Inflammatory macrophage (primary cell): ENCODE measurements at regions not wholly inside any gene's neighbourhood (a gene's known extent, or its start where the extent isn't known, plus 50 kb on each side); places are given as distances from the start of the nearest gene placed in this dataset.
"Not testable (repeated sequence)": the region's sequence is repeated elsewhere in the genome, so short reads cannot be mapped to it uniquely, and the experiment has no call there.

Experiments used
- DNase-seq, 2 donors: peaks; one replicate each; pipeline ENCODE4 v3.0.0-alpha.2; 2020 to 2022

DNA sequence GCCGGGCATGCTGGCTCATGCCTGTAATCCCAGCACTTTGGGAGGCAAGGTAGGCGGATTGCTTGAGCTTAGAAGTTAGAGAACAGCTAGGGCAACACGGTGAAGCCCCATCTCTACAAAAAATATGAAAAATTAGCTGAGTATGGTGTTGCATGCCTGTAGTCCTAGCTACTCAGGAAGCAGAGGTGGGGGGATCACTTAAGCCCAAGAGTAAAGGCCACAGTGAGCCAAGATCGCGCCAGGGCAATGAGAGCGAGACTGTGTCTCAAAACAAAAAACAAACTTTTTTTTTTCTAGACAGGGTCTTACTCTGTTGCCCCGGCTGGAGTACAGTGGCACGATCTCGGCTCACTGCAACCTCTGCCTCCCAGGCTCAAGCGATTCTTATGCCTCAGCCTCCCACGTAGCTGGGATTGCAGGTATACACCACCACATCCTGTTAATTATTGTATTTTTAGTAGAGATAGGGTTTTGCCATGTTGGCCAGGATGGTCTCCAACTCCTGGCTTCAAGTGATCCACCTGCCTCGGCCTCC lies 307.5 kb downstream of the GOLGA6L6 start:
- not testable (repeated sequence) for DNase-seq

DNA sequence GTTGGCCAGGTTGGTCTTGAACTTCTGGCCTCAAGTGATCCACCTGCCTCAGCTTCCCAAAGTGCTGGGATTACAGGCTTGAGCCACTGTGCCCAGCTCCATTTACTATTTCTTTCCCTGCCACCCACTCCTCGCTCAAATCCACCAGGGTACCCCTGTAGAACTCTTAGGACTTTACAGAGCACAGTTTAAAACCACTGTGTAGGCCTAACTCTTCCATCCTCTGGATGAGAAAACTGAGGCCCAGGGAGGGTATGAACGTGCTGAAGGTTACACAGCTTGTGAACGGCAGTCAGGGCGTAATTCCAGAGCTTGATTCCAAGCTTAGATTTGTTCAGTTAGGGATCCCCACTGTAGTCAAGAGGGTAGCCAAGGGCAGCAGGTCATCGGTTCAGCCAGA lies 309.1 kb downstream of the GOLGA6L6 start:
- not testable (repeated sequence) for DNase-seq

DNA sequence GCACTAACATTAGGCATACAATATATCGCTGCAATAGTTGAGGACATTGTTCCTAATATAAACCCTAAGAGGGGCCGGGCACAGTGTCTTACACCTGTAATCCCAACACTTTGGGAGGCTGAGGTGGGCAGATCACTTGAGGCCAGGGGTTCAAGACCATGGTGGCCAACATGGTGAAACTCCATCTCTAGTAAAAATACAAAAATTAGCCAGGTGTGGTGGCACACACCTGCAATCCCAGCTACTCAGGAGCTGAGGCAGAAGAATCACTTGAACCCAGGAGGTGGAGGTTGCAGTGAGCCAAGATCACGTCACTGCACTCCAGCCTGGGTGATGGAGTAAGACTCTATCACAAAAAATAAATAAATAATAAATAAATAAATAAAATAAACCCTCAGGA lies 310.9 kb downstream of the GOLGA6L6 start:
- not testable (repeated sequence) for DNase-seq

DNA sequence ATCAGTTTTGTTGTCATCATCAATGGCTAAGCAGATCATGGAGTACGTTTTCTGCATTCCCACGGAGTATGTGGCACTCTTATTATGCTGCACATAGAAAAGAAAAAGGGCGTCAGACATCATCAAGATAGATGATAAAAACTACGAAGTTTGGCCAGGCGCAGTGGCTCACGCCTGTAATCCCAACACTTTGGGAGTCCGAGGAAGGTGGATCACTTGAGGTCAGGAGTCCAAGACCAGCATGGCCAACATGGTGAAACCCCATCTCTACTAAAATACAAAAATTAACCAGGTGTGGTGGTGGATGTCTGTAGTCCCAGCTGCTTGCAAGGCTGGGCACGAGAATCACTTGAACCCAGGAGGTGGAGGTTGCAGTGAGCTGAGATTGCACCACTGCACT lies 312.8 kb downstream of the GOLGA6L6 start:
- DNase-seq = not testable (repeated sequence)

DNA sequence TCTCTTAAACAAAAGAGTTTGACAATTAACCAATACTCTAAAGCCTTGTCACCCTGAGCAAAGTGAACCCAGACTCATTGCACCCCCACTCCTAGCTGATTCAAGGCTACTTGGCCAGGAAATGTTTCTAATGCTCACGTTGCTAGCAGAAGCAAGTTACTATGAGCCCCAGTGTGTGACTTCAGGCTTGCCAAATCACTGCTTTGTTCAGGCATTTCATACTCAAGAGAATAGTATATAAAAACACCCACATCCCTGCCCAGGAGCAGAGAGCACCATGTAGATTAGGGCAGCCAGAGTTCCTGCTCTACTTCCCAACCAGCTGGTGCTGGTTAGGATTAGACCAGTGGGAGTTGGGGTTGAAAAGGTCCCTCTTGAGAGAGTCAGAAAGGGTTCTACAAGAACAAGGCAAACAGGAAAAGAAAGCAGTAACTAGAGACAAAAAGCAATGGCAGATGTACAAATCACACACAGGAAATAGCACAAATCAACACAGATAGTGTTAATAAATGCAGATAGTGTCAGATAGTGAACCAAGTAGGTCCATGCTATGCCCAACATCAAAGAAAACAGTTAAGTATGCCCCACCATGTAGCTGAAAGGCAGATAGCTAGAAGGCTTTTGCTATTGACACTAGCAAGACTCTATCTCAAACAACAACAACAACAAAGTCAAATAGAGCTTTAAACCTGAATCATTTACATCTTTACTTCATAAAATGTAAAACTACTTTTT lies 314.3 kb downstream of the GOLGA6L6 start:
- DNase-seq = not testable (repeated sequence)

DNA sequence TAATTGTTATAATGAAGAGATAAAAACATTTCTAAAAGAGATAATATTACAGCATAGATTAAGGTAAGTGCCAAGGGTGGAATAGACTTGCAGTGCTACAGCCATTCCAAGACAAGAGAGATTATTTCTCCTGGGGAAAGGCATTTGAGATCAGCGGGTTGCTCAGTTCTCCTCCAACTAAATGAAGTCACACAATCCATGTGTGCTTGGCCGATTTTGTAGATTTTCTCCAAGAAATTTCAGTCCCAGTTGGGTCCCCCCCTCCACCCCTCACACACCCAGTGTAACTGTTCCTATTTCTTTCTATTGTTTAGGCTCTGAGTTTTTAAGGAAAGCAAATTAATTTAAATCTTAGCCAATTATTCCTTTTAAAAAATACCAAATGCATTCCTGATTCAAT lies 315.1 kb downstream of the GOLGA6L6 start:
- DNase-seq = not testable (repeated sequence)

DNA sequence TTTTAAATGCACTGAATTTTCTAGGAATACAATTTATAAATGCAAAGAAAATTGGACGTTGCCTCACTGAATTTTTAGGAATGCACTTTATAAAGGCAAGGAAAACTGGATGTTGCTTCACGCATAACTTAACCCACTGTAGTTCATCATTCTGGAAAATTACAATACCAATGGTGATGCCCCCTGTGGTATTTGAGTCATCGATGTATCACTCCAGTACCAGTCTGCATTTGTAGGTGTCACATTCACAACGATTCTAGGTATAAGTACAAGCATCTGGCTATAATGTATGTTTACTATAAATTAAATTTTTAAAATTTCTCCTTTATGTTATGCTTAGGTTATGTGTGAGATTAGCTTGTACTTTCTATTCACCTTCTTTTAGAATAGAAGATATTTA lies 320.5 kb downstream of the GOLGA6L6 start:
- DNase-seq = not testable (repeated sequence)

DNA sequence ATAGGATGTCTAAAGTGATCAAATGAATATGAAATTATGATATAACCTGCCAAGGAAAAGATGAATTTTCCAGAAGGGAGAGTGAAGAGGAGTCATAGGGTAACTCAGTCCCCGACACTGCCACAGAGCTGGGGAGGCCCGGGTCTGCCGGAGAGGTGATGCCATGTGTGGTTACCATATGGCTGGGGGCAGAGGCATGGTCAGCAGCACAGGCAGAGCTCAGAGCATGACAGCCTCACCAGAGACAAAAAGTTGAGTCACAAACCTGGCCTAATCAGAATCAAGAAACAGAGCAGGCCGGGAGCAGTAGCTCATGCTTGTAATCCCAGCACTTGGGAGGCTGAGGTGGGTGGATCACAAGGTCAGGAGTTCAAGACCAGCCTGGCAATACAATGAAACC lies 322.4 kb downstream of the GOLGA6L6 start:
- DNase-seq = not testable (repeated sequence)

DNA sequence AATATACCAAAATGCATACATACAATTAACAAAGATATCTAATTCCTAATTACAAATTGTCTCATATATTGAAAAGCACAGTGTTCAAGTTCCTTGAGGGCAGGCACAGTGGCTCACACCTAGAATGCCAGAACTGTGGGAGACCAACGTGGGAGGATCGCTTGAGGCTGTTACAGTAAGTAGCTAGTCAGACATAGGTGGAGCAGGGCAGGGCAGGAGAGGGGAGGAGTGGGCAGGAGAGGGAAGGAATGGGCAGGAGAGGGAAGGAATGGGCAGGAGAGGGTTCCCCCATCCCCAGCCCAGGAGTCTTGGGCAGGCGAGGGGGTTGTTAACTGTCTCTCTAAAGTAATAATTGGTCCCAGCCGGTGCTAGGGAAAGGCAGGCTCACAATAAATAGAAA lies 325.9 kb downstream of the GOLGA6L6 start:
- DNase-seq = not testable (repeated sequence)

DNA sequence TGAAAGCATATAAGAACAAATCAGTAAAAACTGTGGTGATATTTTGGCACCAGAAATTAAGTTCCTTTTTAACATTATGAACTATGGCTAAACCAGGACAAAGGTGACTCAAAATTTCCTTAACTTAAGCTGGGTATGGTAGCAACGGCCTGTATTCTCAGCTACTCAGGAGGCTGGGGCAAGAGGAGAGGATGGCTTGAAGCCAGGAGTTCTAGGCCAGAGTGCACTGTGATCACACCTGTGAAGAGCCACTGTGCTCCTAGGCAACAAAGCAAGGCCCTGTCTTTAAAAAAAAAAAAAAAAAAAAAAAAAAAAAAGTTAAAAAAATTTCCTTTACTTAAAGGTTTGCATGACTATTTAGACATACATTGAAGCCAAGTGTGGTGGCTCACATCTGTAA lies 327.5 kb downstream of the GOLGA6L6 start:
- DNase-seq = not testable (repeated sequence)

DNA sequence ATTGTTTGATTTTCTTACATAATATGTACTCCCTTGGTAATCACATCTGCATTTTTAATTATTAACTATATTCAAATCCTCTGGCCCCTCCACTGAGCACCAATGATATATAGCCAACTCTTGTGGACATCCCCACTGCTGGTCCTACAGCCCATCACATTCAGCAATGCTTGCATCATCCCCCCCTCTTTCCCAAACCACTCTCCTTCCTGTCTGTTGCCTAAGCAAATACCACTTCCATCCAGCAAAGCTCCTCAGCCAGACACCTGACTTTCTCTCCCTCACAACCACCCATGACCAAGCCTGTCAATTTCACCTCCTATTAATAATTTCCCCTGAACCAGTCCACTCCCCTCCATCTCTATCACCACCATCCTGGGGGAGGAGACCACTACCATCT lies 330.1 kb downstream of the GOLGA6L6 start:
- DNase-seq = not testable (repeated sequence)

DNA sequence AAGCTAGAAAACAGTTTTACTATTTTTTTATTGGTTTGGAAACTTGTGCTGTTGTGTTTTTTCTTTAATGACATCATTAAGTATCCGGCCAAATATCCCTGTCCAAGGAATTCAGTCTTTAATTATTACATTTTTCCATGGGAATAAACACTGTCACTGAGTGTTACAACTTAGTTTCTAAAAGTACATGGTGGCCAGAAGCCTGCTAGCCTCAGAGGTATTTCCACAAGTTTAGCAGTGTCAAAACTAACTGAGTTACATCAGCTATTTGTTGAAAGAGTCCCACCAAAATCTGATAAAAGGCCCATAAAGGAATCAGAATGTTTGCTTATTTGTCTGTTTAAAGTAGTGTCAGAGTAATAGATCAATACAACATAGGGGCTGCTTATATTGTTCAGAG lies 331.6 kb downstream of the GOLGA6L6 start:
- DNase-seq = not testable (repeated sequence)

DNA sequence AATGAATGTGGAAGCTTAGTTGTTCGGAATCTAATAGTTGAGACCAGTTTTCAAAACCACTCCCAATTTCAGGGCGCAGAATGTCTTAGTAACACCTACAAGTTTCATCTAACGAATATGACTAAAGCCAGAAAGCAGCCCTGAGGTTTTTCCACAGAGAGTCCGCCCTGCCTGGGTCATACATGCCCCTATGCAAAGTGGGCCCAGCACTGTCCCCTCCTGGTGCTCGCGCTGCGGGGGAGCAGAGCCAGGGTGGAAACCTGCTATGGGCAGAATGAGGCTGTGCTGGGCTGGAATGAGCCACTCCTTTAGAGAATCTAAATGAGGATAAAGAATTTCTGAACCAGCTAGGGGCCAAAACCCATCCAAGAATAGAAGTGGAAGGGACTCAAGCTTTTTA lies 334.0 kb downstream of the GOLGA6L6 start:
- DNase-seq = not testable (repeated sequence)

DNA sequence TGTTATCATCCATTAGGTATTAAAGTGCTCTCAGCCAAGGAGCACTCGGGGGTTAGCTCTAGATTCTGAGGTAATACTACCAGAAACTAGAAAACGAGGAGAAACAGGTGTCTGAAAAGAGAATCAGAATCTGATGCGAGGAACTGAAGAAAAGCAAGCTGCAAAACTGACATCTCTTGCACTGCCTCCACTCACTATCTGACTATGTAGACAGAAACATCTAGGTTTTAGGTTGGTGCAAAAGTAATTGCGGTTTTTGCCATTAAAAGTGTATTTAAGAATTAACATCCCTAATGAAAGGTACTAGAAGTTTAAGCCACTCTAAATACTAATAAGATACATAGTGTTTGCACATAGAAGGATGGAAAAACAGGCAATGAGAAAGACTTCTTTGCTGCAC lies 334.4 kb downstream of the GOLGA6L6 start:
- DNase-seq = not testable (repeated sequence)

DNA sequence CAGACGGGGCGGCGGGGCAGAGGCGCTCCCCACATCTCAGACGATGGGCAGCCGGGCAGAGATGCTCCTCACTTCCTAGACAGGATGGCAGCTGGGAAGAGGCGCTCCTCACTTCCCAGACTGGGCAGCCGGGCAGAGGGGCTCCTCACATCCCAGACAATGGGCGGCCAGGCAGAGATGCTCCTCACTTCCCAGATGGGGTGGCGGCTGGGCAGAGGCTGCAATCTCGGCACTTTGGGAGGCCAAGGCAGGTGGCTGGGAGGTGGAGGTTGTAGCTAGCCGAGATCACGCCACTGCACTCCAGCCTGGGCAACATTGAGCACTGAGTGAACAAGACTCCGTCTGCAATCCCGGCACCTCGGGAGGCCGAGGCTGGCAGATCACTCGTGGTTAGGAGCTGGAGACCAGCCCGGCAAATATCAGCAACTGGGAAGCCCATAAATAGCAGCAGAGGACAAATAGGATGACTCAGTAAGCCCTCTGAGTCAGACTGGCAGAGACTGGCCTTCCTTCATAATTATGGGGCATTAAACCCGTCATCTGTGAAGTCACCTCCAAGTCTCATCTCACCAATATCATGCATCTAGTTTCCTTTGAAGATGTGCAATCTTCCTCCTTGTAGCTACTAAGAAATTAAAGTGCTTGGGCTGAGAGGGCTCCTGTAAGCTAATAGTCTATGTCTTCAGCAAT lies 337.3 kb downstream of the GOLGA6L6 start:
- DNase-seq = not testable (repeated sequence)

DNA sequence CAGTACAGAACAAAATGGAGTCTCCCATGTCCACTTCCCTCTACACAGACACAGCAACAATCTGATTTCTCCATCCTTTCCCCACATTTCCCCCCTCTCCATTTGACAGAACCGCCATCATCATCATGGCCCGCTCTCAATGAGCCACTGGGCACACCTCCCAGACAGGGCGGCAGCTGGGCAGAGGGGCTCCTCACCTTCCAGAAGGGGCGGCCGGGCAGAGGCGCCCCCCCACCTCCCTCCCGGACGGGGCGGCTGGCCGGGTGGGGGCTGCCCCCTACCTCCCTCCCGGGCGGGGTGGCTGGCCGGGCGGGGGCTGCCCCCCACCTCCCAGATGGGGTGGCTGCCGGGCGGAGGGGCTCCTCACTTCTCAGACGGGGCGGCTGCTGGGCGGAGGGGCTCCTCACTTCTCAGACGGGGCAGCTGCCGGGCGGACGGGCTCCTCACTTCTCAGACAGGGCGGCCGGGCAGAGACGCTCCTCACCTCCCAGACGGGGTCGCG lies 337.9 kb downstream of the GOLGA6L6 start:
- DNase-seq = not testable (repeated sequence)

DNA sequence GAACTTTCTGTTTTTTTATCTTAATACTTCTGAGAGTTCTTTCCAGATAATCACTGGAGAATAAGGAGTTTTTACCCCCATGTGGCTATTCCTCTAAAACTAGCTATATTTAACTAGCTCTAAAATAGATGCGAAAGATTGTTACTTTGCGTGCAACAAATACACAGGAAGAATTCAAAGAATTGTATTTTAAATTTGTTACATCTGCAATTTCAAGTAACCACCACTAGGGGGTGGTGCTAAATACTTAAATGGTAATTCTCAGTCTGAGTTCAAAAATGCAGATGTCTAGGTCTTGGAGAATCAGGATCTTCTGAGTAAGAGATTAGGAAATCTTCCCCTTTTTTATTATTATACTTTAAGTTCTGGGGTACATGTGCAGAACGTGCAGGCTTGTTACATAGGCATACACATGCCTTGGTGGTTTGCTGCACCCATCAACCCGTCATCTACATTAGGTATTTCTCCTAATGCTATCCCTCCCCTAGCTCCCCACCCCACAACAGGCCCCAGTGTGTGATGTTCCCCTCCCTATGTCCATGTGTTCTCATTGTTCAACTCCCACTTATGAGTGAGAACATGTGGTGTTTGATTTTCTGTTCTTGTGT lies 346.9 kb downstream of the GOLGA6L6 start:
- not testable (repeated sequence) for DNase-seq

DNA sequence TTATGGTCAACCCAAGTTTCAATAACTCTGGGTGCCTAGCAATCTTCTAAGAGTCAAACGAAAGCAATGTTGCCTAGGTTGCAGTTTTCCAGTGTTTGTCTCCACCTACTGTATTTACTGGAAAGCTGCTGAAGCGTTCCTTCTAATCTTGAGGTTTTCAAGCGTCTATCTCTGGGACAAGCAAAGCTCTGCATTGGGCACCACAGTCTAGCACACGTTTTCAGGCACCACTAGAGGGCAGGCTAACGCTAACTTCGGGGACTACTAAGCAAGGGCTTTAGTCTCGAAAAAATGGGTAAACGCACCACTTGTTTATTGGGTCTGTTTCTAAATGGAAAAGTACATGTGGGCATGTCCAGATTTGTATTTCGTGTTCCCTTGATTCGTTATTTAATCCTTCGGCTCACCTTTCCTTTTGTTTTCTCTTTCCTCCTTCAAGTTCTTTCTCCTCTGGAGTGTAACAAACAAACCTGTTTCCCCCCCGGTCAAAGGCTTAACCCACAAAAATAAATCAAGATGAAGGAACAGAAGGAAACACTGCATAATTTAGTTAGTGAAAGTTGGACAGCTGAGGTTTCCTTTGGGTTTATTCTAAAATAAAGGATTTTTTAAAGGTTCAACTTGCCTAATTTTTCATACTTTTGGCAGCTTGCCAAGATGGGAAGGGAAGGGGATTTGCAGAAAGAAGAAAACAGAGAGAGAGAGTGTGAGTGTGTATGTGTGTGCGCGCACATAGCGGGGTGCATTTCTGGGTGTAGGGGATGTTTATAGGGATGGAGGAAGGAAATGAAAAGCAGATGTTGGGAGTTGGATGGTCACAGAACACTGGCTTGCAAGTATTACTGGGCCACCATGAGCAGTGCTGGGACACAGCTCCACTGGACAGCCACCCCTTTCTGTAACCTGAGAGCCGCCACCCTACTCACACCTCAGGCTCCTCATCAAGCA lies 348.3 kb downstream of the GOLGA6L6 start:
- DNase-seq = peak in 1 of 2 donors; percentile 4

DNA sequence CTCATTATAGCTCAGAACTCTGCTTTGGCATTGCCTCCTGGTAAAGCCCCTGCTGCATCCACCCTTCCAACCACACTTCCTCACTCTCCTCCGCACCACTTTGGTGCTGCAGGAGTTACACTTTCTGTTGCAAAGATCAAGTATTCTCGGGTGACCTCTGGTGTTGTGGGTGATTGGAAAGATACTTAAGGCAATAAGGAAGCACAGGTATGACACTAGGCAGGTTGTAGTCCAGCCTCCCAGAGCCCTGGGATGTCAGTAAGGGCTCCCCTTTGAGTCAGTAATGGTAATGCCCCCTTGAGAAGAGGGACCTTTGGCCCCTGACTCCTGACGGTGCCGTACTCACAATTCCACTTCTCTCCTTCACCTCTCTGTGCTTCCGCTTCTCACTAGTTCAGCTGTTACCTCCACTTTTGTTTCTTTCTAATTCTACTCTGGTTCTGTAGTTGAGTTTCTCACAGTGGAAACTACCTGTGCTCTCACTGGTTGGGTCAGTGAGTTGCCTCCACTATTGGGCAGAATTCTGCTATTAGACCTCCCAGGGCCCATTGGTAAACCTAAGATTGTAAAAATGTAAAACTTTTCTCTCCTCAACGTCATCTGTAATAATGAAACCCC lies 350.0 kb downstream of the GOLGA6L6 start:
- DNase-seq = not testable (repeated sequence)

DNA sequence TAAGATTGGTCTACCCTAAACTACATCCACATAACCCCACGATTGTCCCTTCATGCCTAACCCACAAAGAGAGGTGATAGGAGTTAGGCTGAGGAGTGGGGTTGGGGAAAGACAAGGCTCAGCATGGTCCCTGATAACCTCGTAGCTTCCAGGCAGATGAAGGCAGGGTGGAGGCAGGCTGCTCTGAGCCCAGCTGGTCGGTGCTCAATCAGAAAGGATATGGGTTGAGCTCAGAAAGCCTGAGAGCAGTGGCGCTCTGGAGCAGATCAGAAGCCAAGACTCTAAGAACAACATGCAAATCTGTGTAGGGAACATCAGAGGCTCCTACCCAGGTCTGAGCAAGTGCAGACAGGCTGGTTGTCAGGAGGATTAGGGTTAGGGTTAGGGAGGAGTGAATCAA lies 353.0 kb downstream of the GOLGA6L6 start:
- DNase-seq = not testable (repeated sequence)
